Fibroblast of the aortic adventitia (primary cell): ENCODE measurements at regions not wholly inside any gene's neighbourhood (a gene's known extent, or its start where the extent isn't known, plus 50 kb on each side); places are given as distances from the start of the nearest gene placed in this dataset.
A peak's percentile ranks its signal among the peaks of the same experiment; 100 is the strongest.

Source experiments
- DNase-seq: peaks from one replicate; pipeline ENCODE4 v3.0.0-alpha.2; 2010; ENCODE audit warnings: low read depth
- H3K4me3 ChIP-seq: 2 replicates; pipeline ENCODE4 v1.5.1; 2011; ENCODE audit warnings: low read depth, mild to moderate bottlenecking, control low read depth, low read length, moderate library complexity
- TF ChIP-seq, protein P1 (sequence below): IDR thresholded peaks from 2 replicates; pipeline ENCODE4 v1.5.1; 2011; ENCODE audit warnings: mild to moderate bottlenecking, low read length, control low read depth, inconsistent platforms; ENCODE audit not compliant: insufficient read depth

DNA sequence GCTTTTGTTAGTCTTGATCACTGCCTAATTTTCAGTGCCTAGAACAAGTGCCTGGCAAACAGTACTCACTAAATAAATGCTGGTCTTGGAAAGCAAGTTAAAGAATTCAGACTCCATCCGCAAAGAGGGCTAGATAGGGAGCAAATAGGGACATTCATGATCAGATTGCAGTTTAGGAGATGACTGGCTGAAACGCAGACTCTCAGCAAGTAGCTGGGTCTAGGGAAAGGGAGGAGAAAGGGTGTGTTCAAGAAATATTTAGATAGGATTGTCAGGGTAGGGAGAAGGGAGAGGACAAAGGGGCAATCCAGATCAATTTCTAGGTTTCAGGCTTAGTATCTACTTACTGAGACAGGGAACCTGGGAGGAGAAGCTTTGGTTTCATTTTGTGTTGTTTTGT, 108.4 kb downstream of the ESM1 start:
- H3K4me3 ChIP-seq: no peak overlapping the region
- TF ChIP-seq, protein P1, sequence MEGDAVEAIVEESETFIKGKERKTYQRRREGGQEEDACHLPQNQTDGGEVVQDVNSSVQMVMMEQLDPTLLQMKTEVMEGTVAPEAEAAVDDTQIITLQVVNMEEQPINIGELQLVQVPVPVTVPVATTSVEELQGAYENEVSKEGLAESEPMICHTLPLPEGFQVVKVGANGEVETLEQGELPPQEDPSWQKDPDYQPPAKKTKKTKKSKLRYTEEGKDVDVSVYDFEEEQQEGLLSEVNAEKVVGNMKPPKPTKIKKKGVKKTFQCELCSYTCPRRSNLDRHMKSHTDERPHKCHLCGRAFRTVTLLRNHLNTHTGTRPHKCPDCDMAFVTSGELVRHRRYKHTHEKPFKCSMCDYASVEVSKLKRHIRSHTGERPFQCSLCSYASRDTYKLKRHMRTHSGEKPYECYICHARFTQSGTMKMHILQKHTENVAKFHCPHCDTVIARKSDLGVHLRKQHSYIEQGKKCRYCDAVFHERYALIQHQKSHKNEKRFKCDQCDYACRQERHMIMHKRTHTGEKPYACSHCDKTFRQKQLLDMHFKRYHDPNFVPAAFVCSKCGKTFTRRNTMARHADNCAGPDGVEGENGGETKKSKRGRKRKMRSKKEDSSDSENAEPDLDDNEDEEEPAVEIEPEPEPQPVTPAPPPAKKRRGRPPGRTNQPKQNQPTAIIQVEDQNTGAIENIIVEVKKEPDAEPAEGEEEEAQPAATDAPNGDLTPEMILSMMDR: no peak
- DNase-seq: no peak

DNA sequence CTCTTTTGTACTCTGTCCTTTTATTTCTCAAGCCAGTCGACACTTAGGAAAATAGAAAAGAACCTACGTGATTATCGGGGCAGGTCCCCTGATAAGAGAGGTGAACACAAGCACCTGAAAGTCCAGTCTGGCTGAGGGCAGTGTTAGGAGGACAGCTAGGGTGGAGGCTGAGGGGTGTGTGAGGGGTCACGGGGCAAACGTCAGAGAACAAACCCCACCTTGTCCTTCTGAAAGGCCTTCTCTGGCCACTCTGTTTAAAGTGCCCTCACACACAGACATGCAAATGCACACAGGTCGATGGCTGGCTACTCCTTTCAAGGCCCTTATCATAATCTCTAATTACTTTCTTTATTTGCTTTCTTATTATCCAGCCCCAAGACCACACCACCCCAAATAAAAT, 108.8 kb downstream of the ESM1 start:
- DNase-seq: no peak
- TF ChIP-seq, protein P1: no peak

DNA sequence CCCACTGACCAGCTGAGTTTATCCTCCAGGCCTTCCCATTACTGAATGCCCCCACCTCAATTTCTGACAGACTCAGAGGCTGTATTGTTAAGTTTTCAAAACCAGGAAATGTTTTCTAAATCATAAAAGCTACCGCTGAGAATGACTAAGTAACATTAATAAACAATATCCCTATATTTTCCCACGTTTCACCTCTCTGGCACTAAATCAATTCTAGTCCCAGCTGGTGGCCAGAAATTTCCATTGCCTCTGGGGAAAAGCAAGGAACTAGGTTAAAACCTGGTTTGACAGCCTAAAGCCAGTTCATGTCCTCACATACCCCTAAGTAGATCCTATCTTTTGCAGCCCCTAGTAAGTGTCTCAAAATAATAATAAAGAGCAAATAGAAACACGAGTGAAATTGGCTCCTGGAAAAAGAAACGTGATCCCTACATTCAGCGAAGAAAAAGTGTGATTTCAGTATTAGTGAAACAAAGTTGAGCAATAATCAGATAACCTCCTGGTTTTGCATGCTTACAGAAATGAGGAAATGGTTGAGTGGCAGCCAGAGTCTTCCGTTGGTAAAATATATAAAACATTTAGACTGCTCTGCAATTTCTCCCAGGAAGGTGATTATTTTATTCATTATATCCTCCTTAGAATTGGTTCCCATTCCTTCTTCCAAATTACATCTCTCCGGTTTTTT, 110.9 kb downstream of the ESM1 start:
- TF ChIP-seq, protein P1: no peak
- no peak overlapping the region for H3K4me3 ChIP-seq
- DNase-seq: peak; percentile 62

More for the DNA sequence above, 108.8 kb downstream of the ESM1 start:
- H3K4me3 ChIP-seq: no peak overlapping the region

DNA sequence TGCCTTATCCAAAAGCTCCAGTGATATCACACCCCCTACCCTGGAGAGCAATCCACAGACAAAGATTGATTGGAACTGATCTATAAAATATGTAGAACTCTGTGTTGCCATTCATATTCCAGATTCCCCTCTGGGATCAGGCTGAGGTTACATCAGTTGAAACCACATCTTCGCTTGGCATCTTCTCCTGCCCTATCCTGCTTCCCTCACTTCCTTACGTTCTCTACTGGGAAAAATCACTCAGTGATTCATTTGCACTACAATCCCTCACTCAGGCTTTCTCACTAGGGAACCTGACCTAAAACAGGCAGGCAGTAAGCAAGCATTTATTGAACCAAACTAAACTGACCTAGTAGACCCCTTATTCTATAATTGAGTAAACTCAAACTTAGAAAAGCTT, 111.7 kb downstream of the ESM1 start:
- TF ChIP-seq, protein P1: no peak
- peak; percentile 37 for DNase-seq
- no peak overlapping the region for H3K4me3 ChIP-seq

DNA sequence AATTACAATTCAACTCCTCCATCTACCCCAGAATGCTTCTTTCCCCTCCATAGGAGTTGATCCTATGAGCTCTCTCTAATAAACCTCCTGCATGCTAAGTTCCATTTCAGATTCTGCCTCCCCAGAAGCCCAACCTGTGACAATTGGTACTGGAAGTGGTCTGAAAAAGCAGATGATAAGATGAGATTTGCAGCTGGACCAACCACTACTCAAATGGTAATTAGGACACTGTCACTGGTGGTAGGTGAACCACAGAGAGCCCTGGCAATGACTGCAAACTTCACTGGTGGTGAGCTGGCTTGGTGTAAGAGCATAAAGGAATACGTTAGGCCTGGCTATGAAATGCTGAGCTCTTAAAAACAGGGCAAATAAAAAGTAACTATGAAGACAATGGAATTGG, 112.6 kb downstream of the ESM1 start:
- TF ChIP-seq, protein P1: no peak
- H3K4me3 ChIP-seq: no peak overlapping the region
- DNase-seq: no peak

DNA sequence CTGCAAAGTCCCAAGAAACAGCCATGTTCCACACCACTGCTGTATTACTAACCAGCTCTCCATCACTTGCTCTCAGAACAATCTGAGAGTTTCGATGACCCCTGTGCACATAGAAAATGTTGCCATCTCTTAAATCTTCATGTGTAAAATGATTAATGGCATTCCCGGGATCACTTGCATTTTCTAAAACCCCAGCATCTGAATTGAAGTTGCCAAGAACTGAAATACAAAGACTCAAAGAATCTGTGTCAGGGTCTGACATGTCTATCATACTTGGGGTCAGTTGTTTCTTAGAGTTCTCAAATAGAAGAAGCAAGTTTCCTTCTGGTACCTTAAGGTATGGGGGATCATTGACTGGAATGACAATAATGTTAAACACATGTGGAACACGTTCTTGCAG, 115.1 kb downstream of the ESM1 start:
- H3K4me3 ChIP-seq: no peak overlapping the region
- TF ChIP-seq, protein P1: no peak
- DNase-seq: no peak

DNA sequence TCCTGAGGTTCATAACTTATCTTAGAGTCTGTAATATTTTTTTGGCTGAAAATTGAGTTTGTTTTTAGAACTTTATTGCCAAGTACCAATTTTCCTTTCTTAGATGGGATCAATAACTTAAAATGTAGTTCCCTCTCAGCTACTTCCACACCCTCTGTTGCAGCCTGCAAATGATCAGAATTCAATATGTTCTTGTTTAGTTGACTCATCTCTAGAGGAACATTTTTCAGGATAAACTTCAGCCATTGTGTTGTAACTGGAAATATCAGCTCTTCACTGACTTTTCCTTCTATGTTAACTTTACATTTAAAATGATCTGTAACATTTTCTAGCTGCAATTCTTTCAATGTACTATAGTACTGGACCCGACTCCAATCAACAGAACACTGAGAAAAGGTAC, 115.7 kb downstream of the ESM1 start:
- TF ChIP-seq, protein P1: no peak
- H3K4me3 ChIP-seq: no peak overlapping the region
- DNase-seq: no peak
